Peyer's patch (tissue), 4 donors: ENCODE measurements at regions not wholly inside any gene's neighbourhood (a gene's known extent, or its start where the extent isn't known, plus 50 kb on each side); places are given as distances from the start of the nearest gene placed in this dataset.

Experiments used
- DNase-seq, 3 donors: peaks; one replicate each; pipeline ENCODE4 v3.0.0-alpha.2; 2017 to 2019
- H3K27ac ChIP-seq, 4 donors: fragments of 200-600 bp; sonication (generic); one replicate each; pipeline ENCODE4 v1.5.1; 2016 to 2019
- H3K27me3 ChIP-seq, 2 donors: fragments of 200-600 bp; sonication (generic); one replicate each; pipeline ENCODE4 v1.5.1; 2019
- H3K36me3 ChIP-seq, 3 donors: fragments of 200-600 bp; sonication (generic); one replicate each; pipeline ENCODE4 v1.5.1; 2016 to 2019
- H3K4me1 ChIP-seq, 4 donors: fragments of 200-600 bp; sonication (generic); one replicate each; pipeline ENCODE4 v1.5.1; 2016 to 2019
- H3K4me3 ChIP-seq, 4 donors: fragments of 200-600 bp; sonication (generic); 1 replicate in 3 of 4; 2 replicates in 1 of 4; pipeline ENCODE4 v1.5.1; 2016 to 2019; ENCODE audit warnings: mild to moderate bottlenecking in 1 of 4
- H3K9me3 ChIP-seq, 4 donors: fragments of 200-600 bp; sonication (generic); one replicate each; pipeline ENCODE4 v1.5.1; 2016 to 2019; ENCODE audit warnings: mild to moderate bottlenecking in 1 of 4
- CTCF ChIP-seq, 6 experiments: fragments of 450-650 bp in 4 of 6; fragments of 200-600 bp in 2 of 6; sonication (generic) in 1 of 6; IDR thresholded peaks; one replicate each; pipeline ENCODE4 v1.5.1; 2017 to 2019; ENCODE audit warnings: antibody characterized with exemption in 6 of 6, mild to moderate bottlenecking in 3 of 6, moderate library complexity in 1 of 6
- POLR2A ChIP-seq, 2 donors: fragments of 450-650 bp; IDR thresholded peaks; one replicate each; pipeline ENCODE4 v1.5.1; 2017; ENCODE audit warnings: antibody characterized with exemption in 2 of 2, mild to moderate bottlenecking in 2 of 2, moderate library complexity in 2 of 2

GRCh38 chr3:159668461-159668860 lies 320.2 kb upstream of the IL12A start:
- no peak for DNase-seq
- no peaks in the 10 kb centered on the region for H3K9me3 ChIP-seq
- H3K27ac ChIP-seq, result no peak overlapping the region

GRCh38 chr3:159668990-159669476 lies 319.6 kb upstream of the IL12A start:
- Histone ChIP-seq H3K4me3 (no peak overlapping the region), H3K27me3 (no peaks in the 10 kb centered on the region), H3K4me1 (no peaks in the 10 kb centered on the region), H3K9me3 (no peaks in the 10 kb centered on the region), H3K27ac (no peak overlapping the region), H3K36me3 (no peaks in the 10 kb centered on the region)
- TF ChIP-seq POLR2A (IDR thresholded peaks at IDR 0.05) (no peak), CTCF (IDR thresholded peaks at IDR 0.05) (no peak)
- no peak for DNase-seq

More at GRCh38 chr3:159668461-159668860, 320.2 kb upstream of the IL12A start:
- TF ChIP-seq POLR2A (IDR thresholded peaks at IDR 0.05) (no peak), CTCF (IDR thresholded peaks at IDR 0.05) (no peak)
- Histone ChIP-seq H3K27me3 (no peaks in the 10 kb centered on the region), H3K4me1 (no peaks in the 10 kb centered on the region), H3K36me3 (no peaks in the 10 kb centered on the region), H3K4me3 (no peak overlapping the region)

GRCh38 chr3:159669766-159670165 lies 318.9 kb upstream of the IL12A start:
- no peak overlapping the region for H3K27ac ChIP-seq
- no peaks in the 10 kb centered on the region for H3K36me3 ChIP-seq
- H3K4me3 ChIP-seq, result no peak overlapping the region
- no peak for TF ChIP-seq POLR2A (IDR thresholded peaks at IDR 0.05)
- TF ChIP-seq CTCF (IDR thresholded peaks at IDR 0.05), result no peak
- H3K4me1 ChIP-seq, result no peaks in the 10 kb centered on the region
- DNase-seq, result no peak
- H3K9me3 ChIP-seq, result no peaks in the 10 kb centered on the region
- no peaks in the 10 kb centered on the region for H3K27me3 ChIP-seq

- Histone ChIP-seq H3K9me3 (no peaks in the 10 kb centered on the region), H3K4me1 (no peaks in the 10 kb centered on the region), H3K27me3 (no peaks in the 10 kb centered on the region), H3K4me3 (no peak overlapping the region), H3K27ac (no peak overlapping the region), H3K36me3 (no peaks in the 10 kb centered on the region)
- no peak for DNase-seq
- no peak for TF ChIP-seq POLR2A (IDR thresholded peaks at IDR 0.05)
- no peak for TF ChIP-seq CTCF (IDR thresholded peaks at IDR 0.05)
These were observed 315.6 kb upstream of the IL12A start for GRCh38 chr3:159672728-159673688.

GRCh38 chr3:159674583-159674982 lies 314.1 kb upstream of the IL12A start:
- TF ChIP-seq CTCF (IDR thresholded peaks at IDR 0.05), result no peak
- TF ChIP-seq POLR2A (IDR thresholded peaks at IDR 0.05), result no peak
- H3K4me3 ChIP-seq, result no peak overlapping the region
- no peak for DNase-seq
- peak overlapping the region in 1 of 4 donors; percentile 1 for H3K27ac ChIP-seq
- no peaks in the 10 kb centered on the region for H3K27me3 ChIP-seq
- H3K9me3 ChIP-seq, result no peaks in the 10 kb centered on the region
- H3K4me1 ChIP-seq, result no peaks in the 10 kb centered on the region
- H3K36me3 ChIP-seq, result no peaks in the 10 kb centered on the region
